Nephron progenitor cell (in vitro differentiated cells): ENCODE measurements at regions not wholly inside any gene's neighbourhood (a gene's known extent, or its start where the extent isn't known, plus 50 kb on each side); places are given as distances from the start of the nearest gene placed in this dataset.
"Not testable (repeated sequence)": the region's sequence is repeated elsewhere in the genome, so short reads cannot be mapped to it uniquely, and the experiment has no call there.

Experiments
- DNase-seq: peaks from one replicate; pipeline ENCODE4 v3.0.0; 2021
- H3K27ac Mint-ChIP-seq: 2 replicates; pipeline ENCODE4 v1.8.0; 2021; ENCODE audit warnings: mild to moderate bottlenecking, moderate library complexity, mixed read lengths
- H3K27me3 Mint-ChIP-seq: 2 replicates; pipeline ENCODE4 v1.8.0; 2021; ENCODE audit warnings: mild to moderate bottlenecking, low read depth, mixed read lengths; ENCODE audit not compliant: poor library complexity
- H3K36me3 Mint-ChIP-seq: 2 replicates; pipeline ENCODE4 v1.8.0; 2021; ENCODE audit warnings: low read depth, mixed read lengths
- H3K4me1 Mint-ChIP-seq: 2 replicates; pipeline ENCODE4 v1.8.0; 2021; ENCODE audit warnings: mixed read lengths
- H3K4me3 Mint-ChIP-seq: 2 replicates; pipeline ENCODE4 v1.8.0; 2021; ENCODE audit warnings: mild to moderate bottlenecking, moderate library complexity, mixed read lengths
- H3K9me3 Mint-ChIP-seq: 2 replicates; pipeline ENCODE4 v1.8.0; 2021; ENCODE audit warnings: mild to moderate bottlenecking, moderate library complexity, mixed read lengths
- CTCF ChIP-seq: fragments of 200-600 bp; sonication (generic); IDR thresholded peaks from 2 replicates; pipeline ENCODE4 v1.5.0; 2021; ENCODE audit warnings: antibody characterized with exemption

DNA sequence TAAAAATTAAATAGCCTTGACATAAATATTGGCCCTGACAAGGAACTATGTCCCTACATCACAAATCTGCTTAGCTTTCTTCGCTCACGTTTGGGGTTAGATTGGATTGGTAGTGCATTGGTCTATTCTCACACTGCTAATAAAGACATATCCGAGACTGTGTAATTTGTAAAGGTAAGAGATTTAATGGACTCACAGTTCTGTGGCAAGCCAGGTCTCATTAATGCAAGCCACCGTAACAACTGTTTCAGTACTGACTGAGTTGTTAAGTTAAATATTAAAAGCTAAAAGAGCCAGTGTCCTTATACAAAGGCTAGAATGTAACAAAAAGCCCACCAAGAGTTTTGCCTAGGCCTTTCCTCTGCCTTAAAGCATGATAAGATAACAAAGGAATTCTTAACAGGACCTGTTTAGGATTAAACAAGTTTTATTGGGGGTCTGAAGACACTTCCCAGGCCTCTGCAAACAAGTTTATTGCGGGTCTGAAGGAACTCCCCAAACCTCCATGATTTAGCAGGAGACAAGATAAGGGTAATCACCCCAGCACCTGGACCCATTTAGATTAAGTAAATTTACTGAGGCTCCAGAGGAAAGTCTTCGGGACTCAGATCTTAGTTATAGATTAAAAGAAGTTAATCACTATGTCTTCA, 88.2 kb upstream of the PTGDR start:
- peaks cover 78% of the 10 kb centered on the region for H3K9me3 Mint-ChIP-seq
- H3K4me1 Mint-ChIP-seq, result no peaks in the 10 kb centered on the region
- no peak overlapping the region for H3K4me3 Mint-ChIP-seq
- TF ChIP-seq CTCF, result no peak
- peaks cover 21% of the 10 kb centered on the region for H3K36me3 Mint-ChIP-seq
- no peak overlapping the region for H3K27ac Mint-ChIP-seq
- DNase-seq, result no peak
- H3K27me3 Mint-ChIP-seq, result peaks cover 5% of the 10 kb centered on the region

GRCh38 chr14:52175982-52176502, 91.5 kb upstream of the PTGDR start:
- Mint-ChIP-seq H3K27me3 (peaks cover 5% of the 10 kb centered on the region), H3K27ac (no peak overlapping the region), H3K9me3 (peaks cover 78% of the 10 kb centered on the region), H3K4me1 (no peaks in the 10 kb centered on the region), H3K36me3 (peaks cover 14% of the 10 kb centered on the region), H3K4me3 (no peak overlapping the region)
- no peak for TF ChIP-seq CTCF
- DNase-seq, result no peak

GRCh38 chr14:52171932-52172331, 95.6 kb upstream of the PTGDR start:
- H3K27ac Mint-ChIP-seq, H3K4me1 Mint-ChIP-seq, H3K4me3 Mint-ChIP-seq, H3K27me3 Mint-ChIP-seq, H3K36me3 Mint-ChIP-seq: not testable (repeated sequence)
- peaks cover 74% of the 10 kb centered on the region for H3K9me3 Mint-ChIP-seq
- DNase-seq, result peak; percentile 6

DNA sequence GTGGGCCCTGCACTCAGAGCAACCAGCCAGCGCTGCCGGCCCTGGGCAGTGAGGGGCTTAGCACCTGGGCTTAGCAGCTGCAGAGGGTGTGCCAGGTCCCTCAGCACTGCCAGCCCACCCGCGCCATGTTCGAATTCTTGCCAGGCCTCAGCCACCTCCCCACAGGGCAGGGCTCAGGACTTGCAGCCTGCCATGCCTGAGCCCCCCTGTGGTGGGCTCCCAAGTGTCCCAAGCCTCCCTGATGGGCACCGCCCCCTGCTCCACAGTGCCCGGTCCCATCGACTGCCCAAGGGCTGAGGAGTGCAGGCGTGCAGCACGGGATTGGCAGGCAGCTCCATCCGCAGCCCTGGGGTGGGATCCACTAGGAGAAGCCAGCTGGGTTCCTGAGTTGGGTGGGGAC, 98.0 kb upstream of the NID2 start:
- Mint-ChIP-seq H3K36me3 (peaks cover 8% of the 10 kb centered on the region), H3K4me3 (no peak overlapping the region), H3K27ac (no peak overlapping the region), H3K27me3 (no peaks in the 10 kb centered on the region), H3K4me1 (no peaks in the 10 kb centered on the region), H3K9me3 (peaks cover 62% of the 10 kb centered on the region)
- DNase-seq, result no peak
- no peak for TF ChIP-seq CTCF

GRCh38 chr14:52155651-52156213, 86.9 kb upstream of the NID2 start:
- H3K9me3 Mint-ChIP-seq, result peaks cover 11% of the 10 kb centered on the region
- H3K4me1 Mint-ChIP-seq, result no peaks in the 10 kb centered on the region
- no peak for TF ChIP-seq CTCF
- H3K36me3 Mint-ChIP-seq, result no peaks in the 10 kb centered on the region
- H3K27ac Mint-ChIP-seq, result no peak overlapping the region
- no peak overlapping the region for H3K4me3 Mint-ChIP-seq
- peaks cover 4% of the 10 kb centered on the region for H3K27me3 Mint-ChIP-seq
- DNase-seq, result no peak

DNA sequence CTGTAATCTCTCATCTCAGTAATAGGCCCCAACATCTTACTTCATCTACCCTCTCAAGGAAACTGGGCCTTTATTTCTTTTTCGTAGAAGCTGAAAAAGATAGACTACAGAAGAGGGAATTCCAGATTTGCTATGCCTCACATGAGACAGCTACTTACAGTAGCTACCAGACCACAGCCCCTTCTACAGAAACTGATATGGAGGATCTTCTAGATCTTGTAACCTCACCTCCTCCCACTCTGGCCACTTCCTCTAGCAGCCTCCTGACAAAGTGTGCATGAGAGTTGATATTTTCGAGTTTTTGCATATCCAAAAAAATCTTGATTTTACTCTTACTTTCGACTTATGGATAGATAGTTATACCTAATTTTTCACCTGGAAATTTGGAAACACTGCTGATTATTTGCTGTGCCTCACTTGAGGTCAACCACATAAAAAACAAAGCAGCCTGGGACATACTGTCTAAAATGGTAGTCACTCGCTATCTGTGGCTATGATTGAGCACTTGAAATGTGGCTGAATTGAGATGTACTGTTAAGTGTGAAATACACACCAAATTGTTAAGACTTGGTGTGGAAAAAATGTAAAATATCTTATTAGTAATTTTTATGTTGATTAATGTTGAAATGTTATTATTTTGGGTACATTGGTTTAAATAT, 86.3 kb upstream of the NID2 start:
- Mint-ChIP-seq H3K4me1 (no peaks in the 10 kb centered on the region), H3K36me3 (no peaks in the 10 kb centered on the region), H3K27me3 (peaks cover 4% of the 10 kb centered on the region), H3K27ac (no peak overlapping the region), H3K9me3 (peaks cover 11% of the 10 kb centered on the region), H3K4me3 (no peak overlapping the region)
- no peak for DNase-seq
- no peak for TF ChIP-seq CTCF
